DMS79 treated with DMSO at 0.1 percent for 48 hours (cell line): ENCODE measurements at regions not wholly inside any gene's neighbourhood (a gene's known extent, or its start where the extent isn't known, plus 50 kb on each side); places are given as distances from the start of the nearest gene placed in this dataset.

Experiments used
- DNase-seq: peaks from one replicate; lab custom pipeline; 2025; lab: John Stamatoyannopoulos, UW

GRCh38 chr6:139438775-139439174, 64.3 kb upstream of the CITED2 start:
- DNase-seq = no peak

- no peak for DNase-seq
These were observed 62.5 kb upstream of the CITED2 start for GRCh38 chr6:139436957-139437348.

GRCh38 chr6:139436200-139436956, 61.9 kb upstream of the CITED2 start:
- peak; percentile 21 for DNase-seq

- DNase-seq = no peak
These were observed 59.4 kb upstream of the CITED2 start for GRCh38 chr6:139433631-139434419.

- DNase-seq = no peak
These were observed 57.1 kb upstream of the CITED2 start for GRCh38 chr6:139431602-139431956.

GRCh38 chr6:139430899-139431601, 56.6 kb upstream of the CITED2 start:
- no peak for DNase-seq

GRCh38 chr6:139429580-139430145, 55.2 kb upstream of the CITED2 start:
- no peak for DNase-seq

GRCh38 chr6:139427199-139427598, 52.8 kb upstream of the CITED2 start:
- DNase-seq = no peak

GRCh38 chr6:139426795-139427194, 52.3 kb upstream of the CITED2 start:
- no peak for DNase-seq

- no peak for DNase-seq
These were observed 51.3 kb upstream of the CITED2 start for GRCh38 chr6:139425780-139426179.

GRCh38 chr6:139423971-139424667, 49.7 kb upstream of the CITED2 start:
- DNase-seq = no peak
